ENCODE measurements at regions not wholly inside any gene's neighbourhood (a gene's known extent, or its start where the extent isn't known, plus 50 kb on each side); places are given as distances from the start of the nearest gene placed in this dataset.

DNA sequence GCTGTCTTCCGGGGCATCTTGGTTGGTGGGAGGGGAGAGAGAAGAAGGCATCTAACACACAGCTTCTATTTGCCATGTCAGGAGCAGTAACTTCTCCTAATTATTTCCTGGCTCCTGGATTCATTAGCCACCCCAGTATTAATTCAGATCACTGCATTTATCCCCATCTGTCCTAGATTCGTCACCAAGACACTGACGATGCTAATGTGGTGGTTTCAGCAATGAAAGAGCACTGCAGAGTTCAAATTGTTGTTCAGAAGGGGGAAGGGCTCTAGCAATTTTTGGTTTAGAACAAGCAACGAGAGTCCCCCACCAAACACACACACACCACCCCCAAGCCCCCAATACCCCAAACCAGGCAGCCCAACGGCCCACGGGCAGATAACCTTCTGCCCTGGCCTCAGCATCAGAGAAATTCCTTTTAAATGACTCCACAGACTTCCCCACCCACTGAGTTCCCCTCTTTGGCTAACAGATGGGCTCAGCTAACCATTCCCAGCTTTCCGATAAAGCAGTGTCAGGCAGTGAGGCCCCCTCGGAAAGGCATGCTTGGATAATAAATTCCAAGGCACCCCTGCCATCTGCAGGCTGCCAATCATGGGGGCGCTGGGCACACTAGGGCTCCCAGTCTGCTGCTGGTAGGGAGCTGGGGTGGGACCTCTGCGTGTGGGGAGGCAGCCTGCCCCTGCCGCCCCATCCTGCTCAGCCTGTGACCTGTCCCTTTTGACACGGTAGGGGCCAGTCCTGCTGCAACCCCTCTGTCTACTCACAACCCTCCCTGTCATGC lies 453.5 kb downstream of the MIAT start:
- no peak for DNase-seq (ENCODE audit: low read depth in 1 of 2, low spot score in 1 of 2)

GRCh38 chr22:27111796-27112672 lies 454.6 kb downstream of the MIAT start:
- DNase-seq (ENCODE audit: low read depth in 1 of 2, low spot score in 1 of 2), result no peak

GRCh38 chr22:27113211-27113635 lies 455.8 kb downstream of the MIAT start:
- no peak for DNase-seq (ENCODE audit: low read depth in 1 of 2, low spot score in 1 of 2)

GRCh38 chr22:27113641-27114040 lies 456.3 kb downstream of the MIAT start:
- DNase-seq (ENCODE audit: low read depth in 1 of 2, low spot score in 1 of 2), result no peak

DNA sequence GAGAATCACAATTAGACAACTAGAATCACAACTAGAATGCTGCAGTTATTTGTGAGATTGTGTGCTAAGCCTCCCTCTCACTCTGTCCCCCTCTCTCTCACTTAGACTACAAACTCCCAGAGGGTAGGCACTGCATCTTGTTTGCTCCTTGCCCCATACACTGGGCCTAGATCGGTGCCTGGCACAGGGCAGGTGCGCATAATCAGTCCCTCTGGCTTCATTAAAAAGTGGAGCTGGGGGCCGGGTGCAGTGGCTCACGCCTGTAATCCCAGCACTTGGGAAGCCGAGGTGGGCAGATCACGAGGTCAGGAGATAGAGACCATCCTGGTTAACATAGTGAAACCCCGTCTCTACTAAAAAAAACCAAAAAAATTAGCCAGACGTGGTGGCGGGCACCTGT lies 456.8 kb downstream of the MIAT start:
- no peak for DNase-seq (ENCODE audit: low read depth in 1 of 2, low spot score in 1 of 2)

GRCh38 chr22:27115410-27115809 lies 458.0 kb downstream of the MIAT start:
- DNase-seq (ENCODE audit: low read depth in 1 of 2, low spot score in 1 of 2), result no peak

DNA sequence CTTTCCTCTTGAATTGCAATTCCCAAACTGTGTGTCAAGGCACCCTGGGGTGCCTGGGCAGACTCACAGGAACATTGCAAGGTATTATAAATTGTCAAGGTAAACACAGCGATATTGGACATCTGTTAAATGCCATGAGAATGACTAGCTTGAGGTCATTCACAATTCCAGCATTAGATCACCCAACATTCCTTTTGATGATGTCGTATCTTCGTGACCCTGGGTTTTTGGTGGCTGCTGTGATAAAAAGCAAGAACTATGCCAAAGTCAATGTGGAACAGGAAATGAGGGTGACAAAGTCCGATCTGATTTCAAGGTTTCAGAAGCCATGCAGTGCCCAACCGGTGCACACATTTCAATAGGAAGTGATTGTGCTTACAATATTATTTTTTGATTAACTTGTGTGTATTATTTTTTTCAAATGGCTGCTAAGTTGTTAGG lies 458.4 kb downstream of the MIAT start:
- no peak for DNase-seq (ENCODE audit: low read depth in 1 of 2, low spot score in 1 of 2)

- DNase-seq (ENCODE audit: low read depth in 1 of 2, low spot score in 1 of 2), result no peak
These were observed 459.1 kb downstream of the MIAT start for GRCh38 chr22:27116312-27117086.

DNA sequence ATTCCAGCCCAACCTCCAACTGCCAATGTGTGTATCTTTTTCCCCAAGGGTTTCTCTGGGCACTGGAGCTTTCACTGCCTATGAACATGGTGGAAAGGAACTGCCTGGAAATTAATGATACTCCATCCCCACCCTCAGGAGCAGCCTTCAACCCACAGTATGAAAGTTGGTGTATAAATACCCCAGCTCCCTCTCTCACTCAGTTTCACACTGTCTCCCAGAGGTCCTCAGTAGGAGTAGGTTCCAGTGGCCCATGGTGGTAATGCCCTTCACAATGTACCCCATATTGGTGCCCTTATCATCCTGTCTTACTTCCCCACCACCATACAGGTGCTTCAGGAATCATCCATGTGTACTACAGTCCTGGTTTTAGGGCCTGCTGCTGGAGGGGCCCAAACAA lies 462.6 kb downstream of the MIAT start:
- DNase-seq (ENCODE audit: low read depth in 1 of 2, low spot score in 1 of 2), result no peak

- DNase-seq (ENCODE audit: low read depth in 1 of 2, low spot score in 1 of 2), result no peak
These were observed 465.2 kb downstream of the MIAT start for GRCh38 chr22:27122574-27122973.

DNA sequence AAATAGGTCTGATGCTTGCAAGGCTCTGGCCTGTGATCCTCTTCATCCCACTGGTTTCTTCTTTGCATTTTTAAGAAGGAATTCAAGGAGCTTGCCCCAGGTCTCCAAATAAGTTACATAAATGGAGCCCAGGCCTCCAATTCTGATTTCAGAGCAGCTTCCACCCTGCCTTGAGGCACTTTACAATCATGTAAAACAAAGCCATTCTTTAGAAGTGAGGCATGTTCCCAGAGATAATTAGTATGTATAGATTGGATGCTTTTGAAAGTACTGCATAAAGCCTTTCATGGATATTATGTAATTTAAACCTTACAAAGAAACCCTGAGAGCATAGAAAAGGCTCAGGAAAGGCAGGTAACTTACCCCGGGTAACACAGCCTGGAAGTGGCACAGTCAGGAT lies 466.5 kb downstream of the MIAT start:
- DNase-seq (ENCODE audit: low read depth in 1 of 2, low spot score in 1 of 2), result no peak

- no peak for DNase-seq (ENCODE audit: low read depth in 1 of 2, low spot score in 1 of 2)
These were observed 467.1 kb downstream of the MIAT start for GRCh38 chr22:27124351-27124966.

- no peak for DNase-seq (ENCODE audit: low read depth in 1 of 2, low spot score in 1 of 2)
These were observed 468.2 kb downstream of the MIAT start for GRCh38 chr22:27125539-27125938.

DNA sequence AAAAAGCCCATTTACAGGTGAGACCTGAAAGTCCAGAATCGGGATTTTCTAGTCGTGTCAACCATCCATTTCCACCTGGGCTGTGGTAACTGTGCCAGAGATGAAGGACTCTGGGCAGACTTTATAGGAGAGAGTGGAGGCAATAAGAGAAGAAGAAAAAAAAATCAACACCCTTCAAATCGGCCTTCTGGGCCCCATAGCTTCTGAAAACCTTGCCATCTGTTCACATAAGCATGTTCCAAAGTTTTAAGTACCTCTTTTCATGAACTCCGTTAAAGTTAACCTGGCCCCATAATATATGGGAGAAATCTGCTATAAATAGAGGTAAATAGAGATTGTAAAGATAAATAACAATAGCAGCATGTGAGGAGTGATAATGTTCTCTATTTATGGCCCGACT lies 470.5 kb downstream of the MIAT start:
- no peak for DNase-seq (ENCODE audit: low read depth in 1 of 2, low spot score in 1 of 2)

- no peak for DNase-seq (ENCODE audit: low read depth in 1 of 2, low spot score in 1 of 2)
These were observed 471.2 kb downstream of the MIAT start for GRCh38 chr22:27128461-27129085.

- DNase-seq (ENCODE audit: low read depth in 1 of 2, low spot score in 1 of 2), result no peak
These were observed 471.9 kb downstream of the MIAT start for GRCh38 chr22:27129266-27129665.

DNA sequence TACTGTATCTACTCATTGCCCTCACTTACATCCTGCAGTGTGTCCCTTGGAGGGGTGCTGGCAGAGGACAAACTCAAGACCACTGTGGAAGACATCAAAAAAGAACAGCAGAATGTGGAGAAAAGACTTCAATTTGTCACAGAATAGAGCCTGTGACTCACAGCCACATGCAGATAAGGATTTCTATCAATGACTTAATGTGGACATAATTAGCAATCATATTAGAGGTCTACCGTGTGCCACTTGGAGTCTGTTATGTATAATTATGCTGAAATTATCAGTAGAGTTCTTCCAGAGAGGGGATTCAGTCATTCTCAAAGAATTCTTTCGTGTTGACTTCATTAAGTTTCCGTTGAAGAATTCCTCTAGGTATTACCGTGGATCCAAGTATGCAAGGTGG lies 473.5 kb downstream of the MIAT start:
- no peak for DNase-seq (ENCODE audit: low read depth in 1 of 2, low spot score in 1 of 2)

DNA sequence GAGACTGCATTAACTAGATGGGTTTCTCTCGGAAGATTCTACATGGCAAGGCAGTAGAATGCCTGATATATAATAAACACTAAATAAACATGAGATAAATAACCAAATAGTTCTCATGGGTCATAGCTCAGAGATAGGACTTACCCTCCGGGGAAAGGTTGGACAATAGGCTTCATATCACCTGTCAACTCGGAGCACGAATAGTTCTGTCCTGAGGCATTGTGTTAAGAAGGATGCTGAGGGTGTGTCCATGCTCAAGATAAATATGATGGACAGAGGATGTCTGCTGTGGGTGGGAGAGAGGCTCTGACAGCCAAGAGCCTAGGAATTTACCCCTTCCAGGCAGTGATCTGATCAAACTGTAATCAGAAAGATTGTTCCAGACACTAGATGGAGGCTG lies 474.0 kb downstream of the MIAT start:
- no peak for DNase-seq (ENCODE audit: low read depth in 1 of 2, low spot score in 1 of 2)

- DNase-seq (ENCODE audit: low read depth in 1 of 2, low spot score in 1 of 2), result no peak
These were observed 475.0 kb downstream of the MIAT start for GRCh38 chr22:27132400-27132799.

- DNase-seq (ENCODE audit: low read depth in 1 of 2, low spot score in 1 of 2), result no peak
These were observed 475.6 kb downstream of the MIAT start for GRCh38 chr22:27133019-27133431.

Data from stimulated activated CD4-positive, alpha-beta T cell treated with anti-CD3 and anti-CD28 coated beads, Interleukin-15, amount 100 ng/mL, for 1 hour (primary cell).